HUES48 (cell line): ENCODE measurements at regions not wholly inside any gene's neighbourhood (a gene's known extent, or its start where the extent isn't known, plus 50 kb on each side); places are given as distances from the start of the nearest gene placed in this dataset.
A peak's percentile ranks its signal among the peaks of the same experiment; 100 is the strongest.

Experiments
- H3K27ac ChIP-seq: one replicate; pipeline ENCODE4 v1.7.0; 2013; ENCODE audit warnings: low read depth, low read length, inconsistent platforms
- H3K27me3 ChIP-seq: 2 replicates; pipeline ENCODE4 v1.6.1; 2013; ENCODE audit warnings: mild to moderate bottlenecking, low read length; ENCODE audit not compliant: control insufficient read depth, insufficient read depth
- H3K36me3 ChIP-seq: 2 replicates; pipeline ENCODE4 v1.6.1; 2013; ENCODE audit warnings: low read length; ENCODE audit not compliant: control insufficient read depth, insufficient read depth
- H3K4me1 ChIP-seq: 2 replicates; pipeline ENCODE4 v1.6.1; 2013; ENCODE audit warnings: mild to moderate bottlenecking, low read length; ENCODE audit not compliant: control insufficient read depth, insufficient read depth
- H3K4me3 ChIP-seq: 2 replicates; pipeline ENCODE4 v1.5.1; 2013; ENCODE audit warnings: mild to moderate bottlenecking, low read depth, low read length
- H3K9ac ChIP-seq: 2 replicates; pipeline ENCODE4 v1.6.1; 2013; ENCODE audit warnings: mild to moderate bottlenecking, low read depth, low read length, moderate library complexity
- H3K9me3 ChIP-seq: 2 replicates; pipeline ENCODE4 v1.6.1; 2013; ENCODE audit warnings: low read length; ENCODE audit not compliant: control insufficient read depth, insufficient read depth

DNA sequence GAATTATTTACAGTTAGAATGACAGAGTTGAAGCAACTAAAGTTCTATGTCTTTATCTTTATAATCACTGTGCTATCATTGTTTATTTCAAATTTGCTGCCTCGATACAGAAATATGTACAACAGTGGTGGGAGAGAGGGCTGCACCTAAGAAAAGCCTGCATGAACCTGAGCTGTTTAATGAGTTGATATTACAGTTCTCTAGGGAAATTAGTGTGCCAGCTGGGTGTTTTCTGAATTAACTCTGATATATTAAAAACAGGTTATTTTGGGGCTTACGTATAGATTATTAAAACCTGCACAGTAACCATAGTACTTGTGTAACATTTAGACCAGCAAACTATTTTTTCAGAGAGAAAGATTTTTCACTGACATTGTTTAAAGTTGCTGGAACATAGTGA, 750.5 kb upstream of the DDX18 start:
- Histone ChIP-seq H3K9me3 (no peaks in the 10 kb centered on the region), H3K4me1 (no peaks in the 10 kb centered on the region), H3K4me3 (no peak overlapping the region), H3K36me3 (no peaks in the 10 kb centered on the region), H3K27me3 (no peaks in the 10 kb centered on the region), H3K9ac (no peak overlapping the region), H3K27ac (no peak overlapping the region)

DNA sequence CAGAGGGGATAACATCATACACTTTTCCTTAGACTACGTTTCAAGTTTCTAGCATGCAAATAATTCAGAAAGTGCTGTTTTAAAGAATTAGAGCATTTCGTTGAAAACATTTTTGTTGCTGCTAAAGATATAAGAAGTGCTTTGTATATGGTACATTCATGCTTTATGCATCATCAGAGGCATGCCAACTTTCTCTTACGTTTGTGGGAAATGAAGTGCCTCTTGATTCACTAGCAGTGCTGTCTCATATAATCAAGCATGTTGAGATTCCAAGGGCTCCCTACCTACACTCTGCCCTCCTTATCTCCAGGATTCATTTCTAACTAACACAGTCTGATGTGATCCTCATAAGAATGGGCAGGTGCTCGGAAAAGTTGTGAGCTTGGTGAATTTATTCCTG, 748.6 kb upstream of the DDX18 start:
- no peaks in the 10 kb centered on the region for H3K9me3 ChIP-seq
- no peaks in the 10 kb centered on the region for H3K4me1 ChIP-seq
- no peak overlapping the region for H3K27ac ChIP-seq
- H3K9ac ChIP-seq: no peak overlapping the region
- H3K27me3 ChIP-seq: no peaks in the 10 kb centered on the region
- H3K36me3 ChIP-seq: no peaks in the 10 kb centered on the region
- H3K4me3 ChIP-seq: no peak overlapping the region

DNA sequence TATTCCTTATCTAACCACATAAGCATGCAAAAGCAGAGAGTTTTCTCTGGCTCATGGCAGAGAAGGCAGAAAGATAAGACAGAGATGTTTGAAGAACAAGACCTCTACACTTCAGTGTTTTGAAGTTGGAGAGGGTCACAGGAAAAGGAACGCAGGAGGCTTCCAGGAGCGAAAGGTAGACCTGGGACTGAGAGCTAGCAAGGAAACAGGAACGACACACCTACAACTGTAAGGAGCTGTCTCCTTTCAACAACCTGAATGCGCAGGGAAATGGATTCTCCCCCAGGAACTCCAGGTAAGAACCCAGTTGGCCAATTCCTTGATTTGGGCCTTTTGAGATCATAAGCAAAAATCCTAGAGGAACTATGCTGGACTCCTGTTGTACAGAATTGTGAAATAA, 746.6 kb upstream of the DDX18 start:
- Histone ChIP-seq H3K36me3 (no peaks in the 10 kb centered on the region), H3K27ac (no peak overlapping the region), H3K4me3 (no peak overlapping the region), H3K9ac (no peak overlapping the region), H3K4me1 (no peaks in the 10 kb centered on the region), H3K9me3 (peaks cover 13% of the 10 kb centered on the region), H3K27me3 (no peaks in the 10 kb centered on the region)

DNA sequence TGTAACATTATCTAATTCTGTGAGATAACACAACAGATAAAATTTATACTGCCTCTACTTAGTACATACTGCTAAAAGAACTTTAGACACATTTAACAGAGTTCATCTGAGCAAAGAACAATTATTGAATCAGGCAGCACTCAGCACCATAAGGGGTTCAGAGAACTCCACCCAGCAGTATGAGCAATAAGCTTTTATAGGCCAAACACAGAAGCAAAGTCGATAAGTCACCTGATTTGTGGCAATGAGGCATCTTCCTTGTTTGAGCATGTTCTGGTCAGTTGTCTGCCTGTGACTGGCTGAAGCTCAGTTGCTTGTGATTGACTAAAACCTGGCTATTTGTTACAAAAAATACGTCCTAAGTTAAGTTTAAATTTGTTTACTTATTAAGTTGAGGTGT, 746.1 kb upstream of the DDX18 start:
- Histone ChIP-seq H3K27ac (no peak overlapping the region), H3K4me3 (no peak overlapping the region), H3K9ac (no peak overlapping the region), H3K36me3 (no peaks in the 10 kb centered on the region), H3K27me3 (no peaks in the 10 kb centered on the region), H3K9me3 (peaks cover 15% of the 10 kb centered on the region), H3K4me1 (no peaks in the 10 kb centered on the region)

DNA sequence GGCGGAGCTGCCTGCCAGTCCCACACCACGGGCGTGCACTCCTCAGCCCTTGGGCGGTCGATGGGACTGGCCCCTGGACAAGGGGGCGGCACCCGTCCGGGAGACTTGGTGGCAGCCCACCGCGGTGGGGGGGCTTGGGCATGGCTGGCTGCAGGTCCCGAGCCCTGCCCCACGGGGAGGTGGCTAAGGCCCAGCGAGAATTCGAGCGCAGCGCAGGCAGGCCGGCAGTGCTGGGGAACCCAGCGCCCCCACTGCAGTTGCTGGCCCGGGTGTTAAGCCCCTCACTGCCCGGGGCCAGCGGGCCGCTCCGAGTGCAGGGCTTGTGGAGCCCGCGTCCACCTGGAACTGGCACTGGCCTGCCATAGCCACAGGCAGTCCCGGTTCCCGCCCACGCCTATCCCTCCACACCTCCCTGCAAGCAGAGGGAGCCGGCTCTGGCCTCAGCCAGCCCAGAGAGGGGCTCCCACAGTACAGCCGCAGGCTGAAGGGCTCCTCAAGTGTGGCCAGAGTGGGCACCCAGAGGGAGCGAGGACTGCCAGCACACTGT, 742.9 kb upstream of the DDX18 start:
- no peak overlapping the region for H3K9ac ChIP-seq
- no peaks in the 10 kb centered on the region for H3K27me3 ChIP-seq
- no peaks in the 10 kb centered on the region for H3K36me3 ChIP-seq
- H3K27ac ChIP-seq: no peak overlapping the region
- H3K4me3 ChIP-seq: no peak overlapping the region
- peaks cover 15% of the 10 kb centered on the region for H3K9me3 ChIP-seq
- H3K4me1 ChIP-seq: no peaks in the 10 kb centered on the region

DNA sequence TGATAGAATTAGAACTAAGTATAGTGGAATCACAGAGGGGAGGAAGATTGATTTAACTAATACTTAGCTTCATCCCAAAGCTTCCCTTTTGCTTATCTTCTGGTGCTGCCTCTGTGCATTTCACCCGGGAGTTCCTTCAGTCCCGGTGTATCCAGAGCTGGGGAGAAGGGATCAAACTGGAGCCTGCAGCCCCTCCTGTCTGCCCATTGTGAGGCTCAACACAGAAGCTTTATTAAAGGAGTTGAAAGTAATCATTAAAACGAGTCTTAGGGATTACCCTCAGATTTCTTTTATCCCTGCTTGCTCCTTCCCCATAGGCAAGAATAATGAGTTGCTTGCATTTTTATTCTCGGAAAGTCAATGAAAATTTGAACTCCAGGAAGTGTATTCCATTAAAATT, 739.7 kb upstream of the DDX18 start:
- Histone ChIP-seq H3K27ac (no peak overlapping the region), H3K36me3 (no peaks in the 10 kb centered on the region), H3K4me1 (no peaks in the 10 kb centered on the region), H3K9me3 (peaks cover 15% of the 10 kb centered on the region), H3K27me3 (no peaks in the 10 kb centered on the region), H3K4me3 (no peak overlapping the region), H3K9ac (no peak overlapping the region)

DNA sequence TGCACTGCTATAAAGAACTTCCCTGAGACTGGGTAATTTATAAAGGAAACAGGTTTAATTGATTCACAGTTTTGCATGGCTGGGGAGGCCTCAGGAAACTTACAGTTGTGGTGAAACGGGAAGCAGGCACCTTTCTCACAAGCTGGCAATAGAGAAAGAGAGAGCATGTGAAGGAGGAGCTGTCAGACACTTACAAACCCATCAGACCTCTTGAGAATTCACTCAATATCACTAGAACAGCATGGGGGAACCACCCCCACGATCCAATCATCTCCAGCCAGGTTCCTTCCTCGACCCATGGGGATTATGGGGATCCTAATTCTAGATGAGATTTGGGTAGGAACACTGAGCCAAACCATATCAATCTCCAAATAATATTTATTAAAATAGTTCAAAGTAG, 729.2 kb upstream of the DDX18 start:
- Histone ChIP-seq H3K9ac (no peak overlapping the region), H3K9me3 (no peaks in the 10 kb centered on the region), H3K4me3 (no peak overlapping the region), H3K36me3 (no peaks in the 10 kb centered on the region), H3K4me1 (peaks cover 27% of the 10 kb centered on the region), H3K27ac (no peak overlapping the region), H3K27me3 (no peaks in the 10 kb centered on the region)

DNA sequence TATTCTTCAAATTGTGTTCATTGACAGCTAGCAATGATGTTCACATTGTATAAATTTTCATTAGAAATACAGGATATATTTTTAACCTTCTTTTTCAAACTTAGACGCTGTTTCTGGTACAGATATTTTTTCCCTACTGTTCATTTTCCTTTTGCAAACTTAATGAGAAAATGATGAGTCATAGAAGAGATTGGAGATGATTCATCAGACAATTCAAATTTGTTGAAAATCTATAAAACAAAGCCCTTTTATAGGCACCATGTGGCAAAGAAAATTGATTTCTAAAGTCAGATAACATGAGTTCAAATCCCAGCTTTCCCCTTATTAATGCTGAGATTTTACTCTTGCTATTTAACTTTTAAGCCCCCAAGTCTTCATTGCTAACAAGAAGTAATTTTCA, 728.8 kb upstream of the DDX18 start:
- no peaks in the 10 kb centered on the region for H3K27me3 ChIP-seq
- H3K36me3 ChIP-seq: no peaks in the 10 kb centered on the region
- peak overlapping the region; percentile 64 for H3K27ac ChIP-seq
- H3K4me1 ChIP-seq: peaks cover 27% of the 10 kb centered on the region
- H3K9me3 ChIP-seq: no peaks in the 10 kb centered on the region
- H3K4me3 ChIP-seq: no peak overlapping the region
- H3K9ac ChIP-seq: no peak overlapping the region

DNA sequence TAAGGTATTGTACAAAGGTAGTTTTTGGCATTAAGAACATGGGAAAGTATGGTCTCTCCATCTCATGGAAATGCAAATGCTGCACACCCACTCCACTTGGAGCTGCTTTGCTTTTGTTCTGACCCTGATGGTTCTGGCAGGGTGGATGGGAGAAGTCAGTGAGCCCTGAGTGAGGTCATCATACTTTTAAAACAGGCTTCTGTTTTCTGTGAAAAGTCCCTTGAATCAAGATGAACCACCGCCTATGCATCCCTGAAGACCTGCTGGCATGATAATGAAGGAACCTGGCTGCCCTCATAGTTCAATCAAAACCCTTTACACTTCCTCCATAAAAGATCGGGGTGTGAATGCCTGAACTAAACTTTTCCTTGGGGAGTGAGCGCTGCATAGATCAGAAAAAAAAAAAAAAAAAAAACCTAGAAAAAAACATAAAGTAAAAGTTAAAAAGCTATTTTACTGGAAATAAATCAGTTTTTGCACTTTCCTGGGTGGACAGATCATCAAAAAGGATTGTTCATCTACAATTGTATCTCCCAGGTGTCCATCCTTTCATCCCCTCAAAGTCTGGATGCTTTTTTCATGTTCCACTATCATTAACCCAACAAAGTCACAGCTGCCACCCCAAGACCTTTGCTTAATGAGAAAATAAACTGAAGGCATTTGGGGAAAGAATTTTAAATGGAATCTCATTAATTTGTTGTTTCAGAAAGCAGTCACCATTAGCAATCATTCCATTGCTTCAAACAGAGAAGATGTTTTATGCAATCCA, 728.1 kb upstream of the DDX18 start:
- H3K9me3 ChIP-seq: no peaks in the 10 kb centered on the region

DNA sequence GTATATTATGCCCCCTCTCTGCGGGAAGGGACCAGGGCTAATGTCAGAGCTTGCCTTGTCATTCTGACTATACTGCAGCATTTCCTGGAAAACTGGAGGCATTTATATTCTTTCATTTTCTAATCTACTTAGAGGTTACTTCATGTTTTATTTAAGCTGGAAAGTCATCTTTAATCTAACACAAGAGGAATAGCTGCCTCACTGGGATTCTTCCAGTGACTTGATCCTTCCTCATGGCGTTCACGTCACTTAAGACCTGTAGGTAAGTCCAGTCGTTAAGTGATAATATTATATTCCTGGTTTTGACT, 727.6 kb upstream of the DDX18 start:
- Histone ChIP-seq H3K9me3 (no peaks in the 10 kb centered on the region), H3K9ac (no peak overlapping the region), H3K4me3 (peak overlapping the region; percentile 25; the same call in 1 of the 2 replicates), H3K27ac (peak overlapping the region; percentile 79), H3K4me1 (peaks cover 27% of the 10 kb centered on the region), H3K27me3 (no peaks in the 10 kb centered on the region), H3K36me3 (no peaks in the 10 kb centered on the region)

More for the DNA sequence above, 728.1 kb upstream of the DDX18 start:
- no peak overlapping the region for H3K4me3 ChIP-seq
- no peaks in the 10 kb centered on the region for H3K36me3 ChIP-seq
- H3K9ac ChIP-seq: no peak overlapping the region
- H3K27ac ChIP-seq: peak overlapping the region; percentile 79
- H3K27me3 ChIP-seq: no peaks in the 10 kb centered on the region
- H3K4me1 ChIP-seq: peaks cover 27% of the 10 kb centered on the region

DNA sequence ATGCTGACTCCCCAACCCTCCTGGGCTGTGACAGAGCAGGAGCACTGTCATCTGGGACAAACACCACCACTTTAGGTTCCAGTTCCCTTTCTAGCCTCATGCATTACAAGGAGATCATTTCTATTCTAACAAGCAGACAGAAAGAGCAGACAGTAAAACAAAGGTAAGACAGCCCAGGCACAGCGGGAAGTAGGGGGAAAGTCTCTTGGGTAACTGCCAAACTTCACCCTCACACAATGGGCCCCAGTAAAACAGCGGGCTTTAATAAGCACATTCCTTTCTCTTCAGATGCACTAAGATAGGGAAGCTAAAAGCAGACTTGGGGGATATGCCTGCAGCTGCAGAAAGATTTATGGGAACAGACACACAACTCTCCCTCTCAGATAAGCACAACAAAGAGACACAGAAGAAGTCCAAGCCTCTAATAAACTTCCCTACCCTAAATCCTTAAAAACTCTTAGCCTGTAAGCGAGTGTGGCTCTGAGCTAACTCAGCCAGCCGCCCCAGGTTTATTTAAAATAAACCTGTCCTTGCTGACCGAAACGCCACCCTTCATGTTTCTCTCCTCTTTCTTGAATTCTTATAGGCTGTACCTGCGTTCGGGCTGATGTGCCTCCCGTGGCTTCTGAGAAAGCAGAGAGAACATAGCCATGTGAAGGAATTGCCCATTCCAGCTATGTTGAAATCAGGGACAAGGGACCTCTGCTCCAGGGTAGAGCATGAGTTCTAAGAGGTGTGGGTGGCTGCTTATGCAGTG, 726.8 kb upstream of the DDX18 start:
- no peaks in the 10 kb centered on the region for H3K27me3 ChIP-seq
- H3K9me3 ChIP-seq: no peaks in the 10 kb centered on the region
- no peak overlapping the region for H3K9ac ChIP-seq
- H3K27ac ChIP-seq: peak overlapping the region; percentile 86
- H3K36me3 ChIP-seq: no peaks in the 10 kb centered on the region
- H3K4me3 ChIP-seq: peak overlapping the region; percentile 25; the same call in 1 of the 2 replicates
- H3K4me1 ChIP-seq: peaks cover 27% of the 10 kb centered on the region
